OCI-LY1 (cell line): ENCODE measurements at regions not wholly inside any gene's neighbourhood (a gene's known extent, or its start where the extent isn't known, plus 50 kb on each side); places are given as distances from the start of the nearest gene placed in this dataset.
"Not testable (repeated sequence)": the region's sequence is repeated elsewhere in the genome, so short reads cannot be mapped to it uniquely, and the experiment has no call there.

ENCODE experiments used
- H2AFZ ChIP-seq: fragments of 200-600 bp; sonication (generic), shearing (Covaris generic); 2 replicates; pipeline ENCODE4 v1.6.0; 2014; ENCODE audit warnings: antibody characterized with exemption, mild to moderate bottlenecking, low read length
- H3F3A ChIP-seq: fragments of 200-600 bp; sonication (generic), shearing (Covaris generic); 2 replicates; pipeline ENCODE4 v1.6.0; 2014; ENCODE audit warnings: mild to moderate bottlenecking, antibody characterized with exemption, low read length, moderate library complexity; ENCODE audit not compliant: insufficient read depth
- H3K27ac ChIP-seq: fragments of 200-600 bp; sonication (generic); 2 replicates; pipeline ENCODE4 v1.5.1; 2014; ENCODE audit warnings: low read length, mixed run types, mild to moderate bottlenecking, low read depth; ENCODE audit not compliant: poor library complexity, severe bottlenecking
- H3K27me3 ChIP-seq: fragments of 200-600 bp; sonication (generic); 2 replicates; pipeline ENCODE4 v1.6.0; 2014; ENCODE audit warnings: antibody characterized with exemption, mild to moderate bottlenecking, low read length, moderate library complexity; ENCODE audit not compliant: insufficient read depth
- H3K36me3 ChIP-seq: fragments of 200-600 bp; sonication (generic); 2 replicates; pipeline ENCODE4 v1.6.1; 2014; ENCODE audit warnings: mild to moderate bottlenecking, antibody characterized with exemption, low read length, moderate library complexity, mixed read lengths; ENCODE audit not compliant: insufficient read depth
- H3K4me1 ChIP-seq: fragments of 200-600 bp; sonication (generic); 2 replicates; pipeline ENCODE4 v1.5.1; 2014; ENCODE audit warnings: mild to moderate bottlenecking, low read length, moderate library complexity; ENCODE audit not compliant: insufficient read depth, severe bottlenecking
- H3K4me2 ChIP-seq: fragments of 200-600 bp; sonication (generic), shearing (Covaris generic); 2 replicates; pipeline ENCODE4 v1.6.1; 2014; ENCODE audit warnings: low read length
- H3K4me3 ChIP-seq: fragments of 200-600 bp; sonication (generic); 2 replicates; pipeline ENCODE4 v1.5.1; 2014; ENCODE audit warnings: low read length, low read depth, mild to moderate bottlenecking, mixed read lengths; ENCODE audit not compliant: poor library complexity, severe bottlenecking
- H3K79me2 ChIP-seq: fragments of 200-600 bp; shearing (Covaris generic); 2 replicates; pipeline ENCODE4 v1.6.1; 2016; ENCODE audit warnings: mixed run types, low read length, mixed read lengths; ENCODE audit not compliant: insufficient read depth
- H3K9ac ChIP-seq: fragments of 200-600 bp; sonication (generic), shearing (Covaris generic); 2 replicates; pipeline ENCODE4 v1.6.1; 2014; ENCODE audit warnings: mild to moderate bottlenecking, low read length, mixed read lengths
- H3K9me2 ChIP-seq: fragments of 200-600 bp; sonication (generic), shearing (Covaris generic); 2 replicates; pipeline ENCODE4 v1.6.1; 2014; ENCODE audit warnings: low read depth, mild to moderate bottlenecking, low read length, mixed read lengths
- H3K9me3 ChIP-seq: fragments of 200-600 bp; shearing (Covaris generic); 2 replicates; pipeline ENCODE4 v1.6.1; 2014; ENCODE audit warnings: low read length, mixed read lengths
- H4K20me1 ChIP-seq: fragments of 200-600 bp; sonication (generic), shearing (Covaris generic); 2 replicates; pipeline ENCODE4 v1.6.0; 2016; ENCODE audit warnings: mild to moderate bottlenecking, low read length; ENCODE audit not compliant: insufficient read depth
- EZH2 ChIP-seq: fragments of 200-600 bp; sonication (generic), shearing (Covaris generic); IDR thresholded peaks from 2 replicates; pipeline ENCODE4 v1.8.0; 2017; ENCODE audit warnings: borderline replicate concordance, mixed run types, mild to moderate bottlenecking, antibody characterized with exemption, low read length, moderate library complexity, mixed read lengths
- TF ChIP-seq, protein P1 (sequence below): fragments of 200-600 bp; sonication (generic), shearing (Covaris generic); IDR thresholded peaks from 2 replicates; pipeline ENCODE4 v1.5.1; 2017; ENCODE audit warnings: mild to moderate bottlenecking, antibody characterized with exemption, low read length, moderate library complexity, mixed read lengths

DNA sequence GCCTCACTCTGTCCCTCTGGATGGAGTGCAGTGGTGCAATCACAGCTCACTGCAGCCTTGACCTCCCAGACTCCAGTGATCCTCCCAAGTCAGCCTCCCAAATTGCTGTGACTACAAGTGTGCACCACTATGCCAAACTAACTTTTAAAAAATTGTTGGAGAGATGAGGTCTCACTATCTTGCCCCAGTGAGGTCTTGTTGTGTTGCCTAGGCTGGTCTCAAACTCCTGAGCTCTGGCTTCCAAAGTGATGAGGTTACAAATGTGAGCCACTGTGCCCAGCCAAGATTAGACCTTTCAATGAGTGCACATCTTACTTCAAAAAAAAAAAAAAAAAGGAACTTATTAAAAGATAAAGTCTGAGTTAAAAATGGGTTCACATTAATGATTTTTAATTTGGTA is 1838.1 kb upstream of the DEFB115 start:
- H2AFZ ChIP-seq = no peak overlapping the region
- no peaks in the 10 kb centered on the region for H3K9me2 ChIP-seq
- no peak overlapping the region for H3K9ac ChIP-seq
- H3K79me2 ChIP-seq = no peaks in the 10 kb centered on the region
- TF ChIP-seq EZH2 = no peak
- TF ChIP-seq, protein P1, sequence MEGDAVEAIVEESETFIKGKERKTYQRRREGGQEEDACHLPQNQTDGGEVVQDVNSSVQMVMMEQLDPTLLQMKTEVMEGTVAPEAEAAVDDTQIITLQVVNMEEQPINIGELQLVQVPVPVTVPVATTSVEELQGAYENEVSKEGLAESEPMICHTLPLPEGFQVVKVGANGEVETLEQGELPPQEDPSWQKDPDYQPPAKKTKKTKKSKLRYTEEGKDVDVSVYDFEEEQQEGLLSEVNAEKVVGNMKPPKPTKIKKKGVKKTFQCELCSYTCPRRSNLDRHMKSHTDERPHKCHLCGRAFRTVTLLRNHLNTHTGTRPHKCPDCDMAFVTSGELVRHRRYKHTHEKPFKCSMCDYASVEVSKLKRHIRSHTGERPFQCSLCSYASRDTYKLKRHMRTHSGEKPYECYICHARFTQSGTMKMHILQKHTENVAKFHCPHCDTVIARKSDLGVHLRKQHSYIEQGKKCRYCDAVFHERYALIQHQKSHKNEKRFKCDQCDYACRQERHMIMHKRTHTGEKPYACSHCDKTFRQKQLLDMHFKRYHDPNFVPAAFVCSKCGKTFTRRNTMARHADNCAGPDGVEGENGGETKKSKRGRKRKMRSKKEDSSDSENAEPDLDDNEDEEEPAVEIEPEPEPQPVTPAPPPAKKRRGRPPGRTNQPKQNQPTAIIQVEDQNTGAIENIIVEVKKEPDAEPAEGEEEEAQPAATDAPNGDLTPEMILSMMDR = no peak
- no peaks in the 10 kb centered on the region for H3F3A ChIP-seq
- H4K20me1 ChIP-seq = no peaks in the 10 kb centered on the region
- H3K4me3 ChIP-seq = no peak overlapping the region
- no peak overlapping the region for H3K4me2 ChIP-seq
- H3K36me3 ChIP-seq = no peaks in the 10 kb centered on the region
- no peaks in the 10 kb centered on the region for H3K4me1 ChIP-seq
- no peak overlapping the region for H3K27ac ChIP-seq
- H3K27me3 ChIP-seq = no peaks in the 10 kb centered on the region
- no peaks in the 10 kb centered on the region for H3K9me3 ChIP-seq

- no peaks in the 10 kb centered on the region for H3K9me2 ChIP-seq
These were observed 1830.0 kb upstream of the DEFB115 start for GRCh38 chr20:29427201-29428060.

DNA sequence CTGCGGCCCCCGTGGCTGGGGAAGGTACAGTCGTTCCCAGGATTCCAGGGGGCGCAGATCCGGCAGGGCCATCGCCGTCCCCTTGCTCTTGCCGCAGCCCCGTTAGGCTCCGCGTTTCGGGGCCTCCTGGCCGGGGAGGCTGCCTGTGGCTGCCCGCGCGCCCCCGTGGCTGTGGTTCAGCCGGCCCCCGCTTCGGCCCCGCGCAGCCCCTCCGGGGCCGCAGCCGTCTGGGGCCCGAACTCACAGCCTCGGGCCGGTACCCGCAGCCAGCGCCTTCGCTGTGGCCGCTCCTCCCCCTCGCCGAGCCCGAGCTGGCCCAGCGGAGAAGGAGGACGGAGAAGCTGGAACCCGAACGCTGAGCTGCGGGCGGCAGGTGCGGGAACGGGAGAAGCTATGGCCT is 1826.9 kb upstream of the DEFB115 start:
- H3K9me3 ChIP-seq = no peaks in the 10 kb centered on the region
- H3K27ac ChIP-seq = no peak overlapping the region
- H3K9me2 ChIP-seq = no peaks in the 10 kb centered on the region
- no peak overlapping the region for H3K4me3 ChIP-seq
- no peaks in the 10 kb centered on the region for H3K36me3 ChIP-seq
- H3K27me3 ChIP-seq = no peaks in the 10 kb centered on the region
- no peak overlapping the region for H3K9ac ChIP-seq
- H3K79me2 ChIP-seq = no peaks in the 10 kb centered on the region
- TF ChIP-seq, protein P1 = no peak
- TF ChIP-seq EZH2 = no peak
- H3K4me1 ChIP-seq = no peaks in the 10 kb centered on the region
- no peak overlapping the region for H2AFZ ChIP-seq
- H3K4me2 ChIP-seq = no peak overlapping the region
- no peaks in the 10 kb centered on the region for H4K20me1 ChIP-seq
- no peaks in the 10 kb centered on the region for H3F3A ChIP-seq

More at GRCh38 chr20:29427201-29428060, 1830.0 kb upstream of the DEFB115 start:
- Histone ChIP-seq H4K20me1 (no peaks in the 10 kb centered on the region), H3K4me1 (no peaks in the 10 kb centered on the region), H3K79me2 (no peaks in the 10 kb centered on the region), H3K27me3 (no peaks in the 10 kb centered on the region), H2AFZ (no peak overlapping the region), H3K27ac (no peak overlapping the region), H3K36me3 (no peaks in the 10 kb centered on the region), H3K9me3 (no peaks in the 10 kb centered on the region), H3K9ac (no peak overlapping the region), H3K4me3 (no peak overlapping the region), H3F3A (no peaks in the 10 kb centered on the region), H3K4me2 (no peak overlapping the region)
- no peak for TF ChIP-seq EZH2
- TF ChIP-seq, protein P1 = 0 out of 2 replicates have a peak, but pooled peaks have one; percentile 7

GRCh38 chr20:29440721-29441120 is 1816.7 kb upstream of the DEFB115 start:
- H3K4me3 ChIP-seq, H3K36me3 ChIP-seq, H3K4me2 ChIP-seq, H3K27me3 ChIP-seq, H3K79me2 ChIP-seq, H3K9me3 ChIP-seq, H4K20me1 ChIP-seq, H3K4me1 ChIP-seq, H3F3A ChIP-seq, H2AFZ ChIP-seq, H3K9ac ChIP-seq, H3K27ac ChIP-seq, H3K9me2 ChIP-seq: not testable (repeated sequence)
